Spleen (tissue), 11 donors: ENCODE measurements at regions not wholly inside any gene's neighbourhood (a gene's known extent, or its start where the extent isn't known, plus 50 kb on each side); places are given as distances from the start of the nearest gene placed in this dataset.

Experiments
- DNase-seq: peaks from one replicate; pipeline ENCODE4 v3.0.0-alpha.2; 2020
- H3K27ac ChIP-seq, 8 donors: fragments of 200-600 bp; sonication (generic) in 7 of 8; 1 replicate in 4 of 8; 2 replicates in 4 of 8; pipeline versions ENCODE4 v1.5.0 to v1.8.0; 2016 to 2021; ENCODE audit warnings: inconsistent platforms in 4 of 8, mild to moderate bottlenecking in 4 of 8, moderate library complexity in 1 of 8
- H3K27me3 ChIP-seq, 7 donors: fragments of 200-600 bp; sonication (generic) in 6 of 7; replicated peaks in 1 of 7; 1 replicate in 4 of 7; 2 replicates in 3 of 7; pipeline versions ENCODE4 v1.5.0 to v1.8.0; 2016 to 2021; ENCODE audit warnings: inconsistent platforms in 3 of 7, mild to moderate bottlenecking in 1 of 7
- H3K36me3 ChIP-seq, 6 donors: fragments of 200-600 bp; sonication (generic) in 5 of 6; 1 replicate in 4 of 6; 2 replicates in 2 of 6; pipeline versions ENCODE4 v1.5.0 to v1.8.0; 2016 to 2021; ENCODE audit warnings: inconsistent platforms in 2 of 6
- H3K4me1 ChIP-seq, 6 donors: fragments of 200-600 bp; sonication (generic) in 5 of 6; 1 replicate in 3 of 6; 2 replicates in 3 of 6; pipeline versions ENCODE4 v1.5.0 to v1.8.0; 2016 to 2021; ENCODE audit warnings: inconsistent platforms in 3 of 6
- H3K4me3 ChIP-seq, 8 donors: fragments of 200-600 bp; sonication (generic) in 7 of 8; 1 replicate in 4 of 8; 2 replicates in 4 of 8; pipeline versions ENCODE4 v1.5.0 to v1.8.0; 2016 to 2021; ENCODE audit warnings: inconsistent platforms in 4 of 8, mild to moderate bottlenecking in 4 of 8, moderate library complexity in 2 of 8
- H3K9me3 ChIP-seq, 8 donors: fragments of 200-600 bp; sonication (generic) in 7 of 8; 1 replicate in 4 of 8; 2 replicates in 4 of 8; pipeline versions ENCODE4 v1.5.0 to v1.8.0; 2016 to 2021; ENCODE audit warnings: inconsistent platforms in 4 of 8
- POLR2A ChIP-seq, 3 donors: fragments of 450-650 bp; IDR thresholded peaks; one replicate each; pipeline ENCODE4 v1.5.1; 2017; ENCODE audit warnings: antibody characterized with exemption in 3 of 3, mild to moderate bottlenecking in 1 of 3
- POLR2AphosphoS5 ChIP-seq, 3 donors: sonication (generic); formaldehyde crosslinking; IDR thresholded peaks; one replicate each; pipeline ENCODE4 v1.5.1; 2017; ENCODE audit warnings: antibody characterized with exemption in 3 of 3
- WGBS, 5 donors: extraction: QIAGEN DNeasy Blood & Tissue Kit in 3 of 5; methylation state at CpG; one replicate each; pipeline versions ENCODE4 v1.1.5 to v1.1.7; 2013 to 2018; 5-methylcytosine and 5-hydroxymethylcytosine counted together
- intact Hi-C: fragments of 100-400 bp; cut with DNase I; formaldehyde crosslinking; loops from one replicate; pipeline ENCODE4 v1.15.0; 2023; ENCODE audit warnings: low total_unique reads
- TF ChIP-seq, protein P1 (sequence below), 11 experiments: fragments of 200-600 bp in 7 of 11; fragments of 450-650 bp in 4 of 11; sonication (generic) in 4 of 11; IDR thresholded peaks in 8 of 11; conservative IDR thresholded peaks in 3 of 11; 1 replicate in 7 of 11; 2 replicates in 4 of 11; pipeline versions ENCODE4 v1.4.0 to v1.8.0; 2016 to 2021; ENCODE audit warnings: antibody characterized with exemption in 11 of 11, inconsistent platforms in 4 of 11, mild to moderate bottlenecking in 1 of 11
- donor health status: healthy with polysubstance abuse.
- donor health status: DM: no; HTN: no; CAD: no; lungs with moderate emphysema.
- donor health status: DM: no; HTN: no; CAD: no.
- donor health status: Bipolar disorder and iron deficiency.
- donor health status: healthy.
- donor health status: DM: no; HTN: no; CAD: no.
- donor health status: DM: yes; HTN: yes; CAD: no.

GRCh38 chr7:115462301-115463015, 540.6 kb downstream of the MDFIC start:
- WGBS, 5 donors = 89 to 98% (median 92%) methylated on average over 3 of the region's 3 CpGs
- no peak for DNase-seq
- Histone ChIP-seq H3K27ac (no peak overlapping the region), H3K36me3 (no peaks in the 10 kb centered on the region), H3K9me3 (no peaks in the 10 kb centered on the region), H3K4me1 (no peaks in the 10 kb centered on the region), H3K4me3 (no peak overlapping the region), H3K27me3 (no peaks in the 10 kb centered on the region)
- TF ChIP-seq, protein P1, sequence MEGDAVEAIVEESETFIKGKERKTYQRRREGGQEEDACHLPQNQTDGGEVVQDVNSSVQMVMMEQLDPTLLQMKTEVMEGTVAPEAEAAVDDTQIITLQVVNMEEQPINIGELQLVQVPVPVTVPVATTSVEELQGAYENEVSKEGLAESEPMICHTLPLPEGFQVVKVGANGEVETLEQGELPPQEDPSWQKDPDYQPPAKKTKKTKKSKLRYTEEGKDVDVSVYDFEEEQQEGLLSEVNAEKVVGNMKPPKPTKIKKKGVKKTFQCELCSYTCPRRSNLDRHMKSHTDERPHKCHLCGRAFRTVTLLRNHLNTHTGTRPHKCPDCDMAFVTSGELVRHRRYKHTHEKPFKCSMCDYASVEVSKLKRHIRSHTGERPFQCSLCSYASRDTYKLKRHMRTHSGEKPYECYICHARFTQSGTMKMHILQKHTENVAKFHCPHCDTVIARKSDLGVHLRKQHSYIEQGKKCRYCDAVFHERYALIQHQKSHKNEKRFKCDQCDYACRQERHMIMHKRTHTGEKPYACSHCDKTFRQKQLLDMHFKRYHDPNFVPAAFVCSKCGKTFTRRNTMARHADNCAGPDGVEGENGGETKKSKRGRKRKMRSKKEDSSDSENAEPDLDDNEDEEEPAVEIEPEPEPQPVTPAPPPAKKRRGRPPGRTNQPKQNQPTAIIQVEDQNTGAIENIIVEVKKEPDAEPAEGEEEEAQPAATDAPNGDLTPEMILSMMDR (IDR thresholded peaks at IDR 0.05 in 8 of 11, conservative IDR thresholded peaks at IDR 0.05 in 3 of 11) = no peak
- TF ChIP-seq POLR2A (IDR thresholded peaks at IDR 0.05) = no peak
- intact Hi-C loops = no loop called here

- intact Hi-C loops = no loop called here
- H3K4me1 ChIP-seq = no peaks in the 10 kb centered on the region
- TF ChIP-seq POLR2A (IDR thresholded peaks at IDR 0.05) = no peak
- no peak for TF ChIP-seq POLR2AphosphoS5 (IDR thresholded peaks at IDR 0.05)
- TF ChIP-seq, protein P1 (IDR thresholded peaks at IDR 0.05 in 8 of 11, conservative IDR thresholded peaks at IDR 0.05 in 3 of 11) = no peak
- H3K36me3 ChIP-seq = no peaks in the 10 kb centered on the region
- H3K9me3 ChIP-seq = peaks cover 0 to 6% (median 0%) of the 10 kb centered on the region in 8 donors
- no peak overlapping the region for H3K4me3 ChIP-seq
- WGBS, 5 donors = 80 to 91% (median 86%) methylated on average over 3 of the region's 3 CpGs
- H3K27me3 ChIP-seq = no peaks in the 10 kb centered on the region
- no peak for DNase-seq
- H3K27ac ChIP-seq = no peak overlapping the region
These were observed 527.8 kb downstream of the MDFIC start for GRCh38 chr7:115449689-115450088.

DNA sequence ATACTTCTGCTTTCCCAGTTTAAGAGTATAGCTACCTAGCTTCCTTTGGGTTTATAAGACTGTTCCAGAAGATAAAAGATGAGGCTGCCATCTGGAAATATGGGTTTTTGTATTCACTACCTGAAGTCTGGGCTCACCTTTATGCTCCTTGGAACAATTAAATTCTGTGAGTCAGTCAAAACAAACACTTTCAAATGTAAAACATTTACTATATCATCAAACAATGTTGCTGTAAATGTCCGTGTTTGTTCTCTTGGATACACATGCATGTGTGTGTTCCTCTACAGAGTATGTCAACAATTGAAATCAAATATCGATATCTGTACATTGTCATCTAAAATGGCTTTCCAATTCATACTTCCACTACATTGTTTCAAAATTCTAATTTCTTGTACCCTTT, 525.6 kb downstream of the MDFIC start:
- Histone ChIP-seq H3K36me3 (no peaks in the 10 kb centered on the region), H3K9me3 (peaks cover 0 to 6% (median 0%) of the 10 kb centered on the region in 8 donors), H3K4me1 (no peaks in the 10 kb centered on the region), H3K4me3 (no peak overlapping the region), H3K27ac (no peak overlapping the region), H3K27me3 (no peaks in the 10 kb centered on the region)
- intact Hi-C loops = no loop called here
- TF ChIP-seq POLR2AphosphoS5 (IDR thresholded peaks at IDR 0.05) (no peak), POLR2A (IDR thresholded peaks at IDR 0.05) (no peak)
- TF ChIP-seq, protein P1 (IDR thresholded peaks at IDR 0.05 in 8 of 11, conservative IDR thresholded peaks at IDR 0.05 in 3 of 11) = no peak
- WGBS, 5 donors = 91 to 96% (median 92%) methylated on average over 2 of the region's 2 CpGs
- no peak for DNase-seq

- no peaks in the 10 kb centered on the region for H3K9me3 ChIP-seq
- no peak for DNase-seq
- H3K27ac ChIP-seq = no peak overlapping the region
- WGBS, 5 donors = 69 to 80% (median 79%) methylated on average over 1 of the region's 1 CpG
- TF ChIP-seq, protein P1 (IDR thresholded peaks at IDR 0.05 in 8 of 11, conservative IDR thresholded peaks at IDR 0.05 in 3 of 11) = no peak
- TF ChIP-seq POLR2A (IDR thresholded peaks at IDR 0.05) (no peak), POLR2AphosphoS5 (IDR thresholded peaks at IDR 0.05) (no peak)
- H3K27me3 ChIP-seq = no peaks in the 10 kb centered on the region
- intact Hi-C loops = no loop called here
- H3K4me3 ChIP-seq = no peak overlapping the region
- no peaks in the 10 kb centered on the region for H3K36me3 ChIP-seq
- no peaks in the 10 kb centered on the region for H3K4me1 ChIP-seq
These were observed 519.1 kb downstream of the MDFIC start for GRCh38 chr7:115441033-115441432.
